ENCODE measurements at regions not wholly inside any gene's neighbourhood (a gene's known extent, or its start where the extent isn't known, plus 50 kb on each side); places are given as distances from the start of the nearest gene placed in this dataset.

DNA sequence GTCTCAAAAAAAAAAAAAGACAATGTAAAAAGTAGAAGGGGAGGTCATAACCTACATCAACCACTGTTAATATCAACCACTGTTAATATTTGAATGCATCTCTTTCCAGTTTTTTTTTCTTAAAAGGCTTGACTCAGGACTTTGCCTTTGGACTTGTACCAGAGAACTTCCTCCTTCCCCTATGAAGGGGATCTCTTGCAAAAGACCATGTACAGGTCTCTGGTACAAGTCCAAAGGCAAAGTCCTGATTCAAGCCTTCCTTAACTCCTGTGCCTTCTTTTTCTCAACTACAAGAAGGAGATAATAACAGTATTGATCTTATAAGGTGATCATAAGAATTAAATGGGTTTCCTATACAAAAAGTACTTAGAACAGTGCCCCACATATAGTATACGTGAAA is 563.5 kb downstream of the BUD13 start:
- TF ChIP-seq EZH2phosphoT487 (IDR thresholded peaks at IDR 0.05; ENCODE audit: low read depth) (no peak), CTCF (IDR thresholded peaks at IDR 0.05; ENCODE audit: low read depth, low read length) (no peak)

All from OCI-LY3 (cell line).